Trophoblast cell (in vitro differentiated cells and primary cell): ENCODE measurements at regions not wholly inside any gene's neighbourhood (a gene's known extent, or its start where the extent isn't known, plus 50 kb on each side); places are given as distances from the start of the nearest gene placed in this dataset.

Experiments used
- DNase-seq, 2 donors: peaks; one replicate each; pipeline ENCODE4 v3.0.0-alpha.2; 2016
- H2AFZ ChIP-seq: 2 replicates; pipeline ENCODE4 v1.6.1; 2013; ENCODE audit warnings: low read length, moderate library complexity, mild to moderate bottlenecking; ENCODE audit not compliant: insufficient read depth, poor library complexity
- H2AK5ac ChIP-seq: 2 replicates; pipeline ENCODE4 v1.6.1; 2013; ENCODE audit warnings: mild to moderate bottlenecking, low read length
- H2BK120ac ChIP-seq: 2 replicates; pipeline ENCODE4 v1.6.1; 2013; ENCODE audit warnings: low read length, mild to moderate bottlenecking, moderate library complexity; ENCODE audit not compliant: insufficient read depth, poor library complexity
- H2BK12ac ChIP-seq: 2 replicates; pipeline ENCODE4 v1.6.1; 2013; ENCODE audit warnings: mild to moderate bottlenecking, low read length, moderate library complexity
- H2BK5ac ChIP-seq: 2 replicates; pipeline ENCODE4 v1.6.1; 2013; ENCODE audit warnings: low read length, low read depth, moderate library complexity, mild to moderate bottlenecking; ENCODE audit not compliant: poor library complexity
- H3K14ac ChIP-seq: 2 replicates; pipeline ENCODE4 v1.6.1; 2013; ENCODE audit warnings: mild to moderate bottlenecking, low read length
- H3K18ac ChIP-seq: 2 replicates; pipeline ENCODE4 v1.6.1; 2013; ENCODE audit warnings: mild to moderate bottlenecking, low read length
- H3K23ac ChIP-seq: 2 replicates; pipeline ENCODE4 v1.6.1; 2013; ENCODE audit warnings: low read length
- H3K27ac ChIP-seq: 2 replicates; pipeline ENCODE4 v1.5.1; 2013; ENCODE audit warnings: low read depth, mild to moderate bottlenecking, inconsistent platforms, low read length, moderate library complexity
- H3K27me3 ChIP-seq: 2 replicates; pipeline ENCODE4 v1.6.1; 2013; ENCODE audit warnings: inconsistent platforms, mild to moderate bottlenecking, low read length, moderate library complexity; ENCODE audit not compliant: insufficient read depth
- H3K36me3 ChIP-seq, 2 experiments: 1 replicate in 1 of 2; 2 replicates in 1 of 2; pipeline ENCODE4 v1.6.1; 2013; ENCODE audit warnings: low read length in 2 of 2, mild to moderate bottlenecking in 2 of 2, moderate library complexity in 1 of 2; ENCODE audit not compliant: insufficient read depth in 2 of 2, control insufficient read depth in 1 of 2
- H3K4ac ChIP-seq: 2 replicates; pipeline ENCODE4 v1.6.1; 2013; ENCODE audit warnings: low read depth, mild to moderate bottlenecking, low read length, moderate library complexity
- H3K4me1 ChIP-seq, 2 experiments: 1 replicate in 1 of 2; 2 replicates in 1 of 2; pipeline ENCODE4 v1.6.1; 2013; ENCODE audit warnings: low read length in 2 of 2, mild to moderate bottlenecking in 2 of 2, moderate library complexity in 1 of 2; ENCODE audit not compliant: insufficient read depth in 2 of 2, control insufficient read depth in 1 of 2
- H3K4me2 ChIP-seq: 2 replicates; pipeline ENCODE4 v1.6.1; 2013; ENCODE audit warnings: inconsistent platforms, mild to moderate bottlenecking, low read length, moderate library complexity
- H3K4me3 ChIP-seq: 2 replicates; pipeline ENCODE4 v1.5.1; 2013; ENCODE audit warnings: mild to moderate bottlenecking, low read depth, low read length, inconsistent platforms
- H3K79me1 ChIP-seq: one replicate; pipeline ENCODE4 v1.6.1; 2013; ENCODE audit warnings: low read length
- H3K79me2 ChIP-seq: 2 replicates; pipeline ENCODE4 v1.6.1; 2013; ENCODE audit warnings: low read length, mild to moderate bottlenecking; ENCODE audit not compliant: control insufficient read depth, insufficient read depth, poor library complexity
- H3K9ac ChIP-seq: 2 replicates; pipeline ENCODE4 v1.6.1; 2013; ENCODE audit warnings: mild to moderate bottlenecking, low read length
- H3K9me3 ChIP-seq: 2 replicates; pipeline ENCODE4 v1.6.1; 2013; ENCODE audit warnings: low read depth, mild to moderate bottlenecking, control low read depth, inconsistent platforms, low read length; ENCODE audit not compliant: insufficient read depth
- H4K12ac ChIP-seq: 2 replicates; pipeline ENCODE4 v1.6.1; 2013; ENCODE audit warnings: low read depth, mild to moderate bottlenecking, low read length, moderate library complexity
- H4K8ac ChIP-seq: 2 replicates; pipeline ENCODE4 v1.6.1; 2013; ENCODE audit warnings: low read depth, mild to moderate bottlenecking, low read length, moderate library complexity
- H4K91ac ChIP-seq: one replicate; pipeline ENCODE4 v1.6.1; 2013; ENCODE audit warnings: low read depth, mild to moderate bottlenecking, low read length, moderate library complexity
- WGBS: extraction: QIAGEN DNeasy Blood & Tissue Kit; methylation state at CpG from one replicate; pipeline ENCODE4 v1.1.7; 2013; ENCODE audit warnings: missing lambda C conversion rate; ENCODE audit not compliant: insufficient read length, insufficient coverage; ENCODE audit errors: extremely low coverage; 5-methylcytosine and 5-hydroxymethylcytosine counted together

GRCh38 chr3:30492322-30493192 is 113.8 kb upstream of the TGFBR2 start:
- Histone ChIP-seq H3K4me2 (no peak overlapping the region), H3K4me1 (peaks cover 8 to 14% of the 10 kb centered on the region in 2 experiments), H4K91ac (no peak overlapping the region), H3K9me3 (no peaks in the 10 kb centered on the region), H4K12ac (no peak overlapping the region), H3K9ac (no peak overlapping the region), H3K4me3 (no peak overlapping the region), H3K27me3 (no peaks in the 10 kb centered on the region), H2BK12ac (no peak overlapping the region), H3K14ac (no peak overlapping the region), H3K79me2 (no peaks in the 10 kb centered on the region), H2BK120ac (no peak overlapping the region), H2AFZ (no peak overlapping the region), H3K18ac (no peak overlapping the region), H3K23ac (no peak overlapping the region), H3K27ac (no peak overlapping the region), H3K79me1 (peaks cover 14% of the 10 kb centered on the region), H3K36me3 (no peaks in the 10 kb centered on the region), H3K4ac (no peak overlapping the region), H4K8ac (no peak overlapping the region), H2BK5ac (no peak overlapping the region), H2AK5ac (no peak overlapping the region)
- no CpG with 5 or more reads among the region's 6 CpGs for WGBS
- DNase-seq: peak; percentile 77 to 85

- peak overlapping the region; percentile 12 for H2BK5ac ChIP-seq
- no peak overlapping the region for H3K23ac ChIP-seq
- peak overlapping the region; percentile 25 for H2AFZ ChIP-seq
- no peak overlapping the region for H3K4ac ChIP-seq
- no peak overlapping the region for H4K12ac ChIP-seq
- no peak overlapping the region for H3K18ac ChIP-seq
- peak overlapping the region; percentile 91 for H2BK12ac ChIP-seq
- H3K27me3 ChIP-seq: no peaks in the 10 kb centered on the region
- WGBS: no CpG with 5 or more reads among the region's 2 CpGs
- peak overlapping the region; percentile 48 for H2AK5ac ChIP-seq
- no peaks in the 10 kb centered on the region for H3K79me2 ChIP-seq
- DNase-seq: peak in 1 of 2 donors; percentile 50
- no peaks in the 10 kb centered on the region for H3K36me3 ChIP-seq
- no peaks in the 10 kb centered on the region for H3K9me3 ChIP-seq
- peak overlapping the region; percentile 92 for H2BK120ac ChIP-seq
- H3K4me2 ChIP-seq: no peak overlapping the region
- H3K14ac ChIP-seq: no peak overlapping the region
- peaks cover 8 to 14% of the 10 kb centered on the region in 2 experiments for H3K4me1 ChIP-seq
- H4K91ac ChIP-seq: no peak overlapping the region
- no peak overlapping the region for H3K9ac ChIP-seq
- H3K4me3 ChIP-seq: no peak overlapping the region
- peaks cover 17% of the 10 kb centered on the region for H3K79me1 ChIP-seq
- peak overlapping the region; percentile 9 for H4K8ac ChIP-seq
- H3K27ac ChIP-seq: peak overlapping the region; percentile 71
These were observed 112.5 kb upstream of the TGFBR2 start for GRCh38 chr3:30493911-30494311.

GRCh38 chr3:30495172-30496065 is 111.0 kb upstream of the TGFBR2 start:
- no peak overlapping the region for H4K91ac ChIP-seq
- WGBS: no CpG with 5 or more reads among the region's 6 CpGs

More at GRCh38 chr3:30495172-30496065, 111.0 kb upstream of the TGFBR2 start:
- DNase-seq: no peak
- Histone ChIP-seq H2BK120ac (no peak overlapping the region), H4K12ac (no peak overlapping the region), H3K4me1 (peaks cover 8 to 14% of the 10 kb centered on the region in 2 experiments), H3K27ac (peak overlapping the region; percentile 67), H3K79me2 (no peaks in the 10 kb centered on the region), H2AFZ (no peak overlapping the region), H2BK12ac (no peak overlapping the region), H2AK5ac (no peak overlapping the region), H3K4me3 (no peak overlapping the region), H3K4me2 (no peak overlapping the region), H3K79me1 (peaks cover 17% of the 10 kb centered on the region), H3K4ac (no peak overlapping the region), H2BK5ac (no peak overlapping the region), H3K27me3 (no peaks in the 10 kb centered on the region), H3K14ac (no peak overlapping the region), H3K9me3 (no peaks in the 10 kb centered on the region), H4K8ac (no peak overlapping the region), H3K9ac (no peak overlapping the region), H3K18ac (no peak overlapping the region), H3K36me3 (no peaks in the 10 kb centered on the region), H3K23ac (no peak overlapping the region)
